SK-N-SH (cell line): ENCODE measurements at regions not wholly inside any gene's neighbourhood (a gene's known extent, or its start where the extent isn't known, plus 50 kb on each side); places are given as distances from the start of the nearest gene placed in this dataset.

Experiments
- CTCF ChIA-PET: fragments of 300-600, 350-600 bp; formaldehyde crosslinking; extraction: SDS; loops from one replicate; lab custom pipeline; 2021; lab: Yijun Ruan, JAX
- POLR2A ChIA-PET: fragments of 350-600 bp; sonication (Branson Sonifier 250); formaldehyde crosslinking; extraction: SDS; loops from one replicate; lab custom pipeline; 2020; ENCODE audit warnings: antibody characterized with exemption, inconsistent platforms; lab: Yijun Ruan, JAX
- DNase-seq: peaks from one replicate; pipeline ENCODE4 v3.0.0; 2012
- H2AFZ ChIP-seq: fragments of 200-600 bp; sonication (generic); 2 replicates; pipeline ENCODE4 v1.8.1; 2016; ENCODE audit warnings: antibody characterized with exemption, mild to moderate bottlenecking, low read depth
- H3F3A ChIP-seq: fragments of 200-600 bp; sonication (generic); replicated peaks from 2 replicates; pipeline ENCODE3; 2016; ENCODE audit warnings: antibody characterized with exemption, mild to moderate bottlenecking; ENCODE audit not compliant: insufficient read depth
- H3K27ac ChIP-seq, 2 experiments: fragments of 200-500 bp in 1 of 2; fragments of 200-600 bp in 1 of 2; sonication (Bioruptor generic) in 1 of 2; sonication (generic), shearing (Covaris generic) in 1 of 2; 2 replicates each; pipeline versions ENCODE4 v1.5.1 to v1.6.1; 2014 to 2016; ENCODE audit warnings: low read depth in 2 of 2, inconsistent platforms in 1 of 2, low read length in 1 of 2, mild to moderate bottlenecking in 1 of 2, mixed read lengths in 1 of 2
- H3K27me3 ChIP-seq: fragments of 200-600 bp; sonication (generic), shearing (Covaris generic); 2 replicates; pipeline ENCODE4 v1.6.1; 2016; ENCODE audit warnings: mixed run types; ENCODE audit not compliant: insufficient read depth
- H3K36me3 ChIP-seq, 2 experiments: fragments of 200-500 bp in 1 of 2; fragments of 200-600 bp in 1 of 2; sonication (Bioruptor generic) in 1 of 2; sonication (generic) in 1 of 2; replicated peaks in 1 of 2; 2 replicates each; pipeline versions ENCODE3 to v1.5.1; 2014 to 2016; ENCODE audit warnings: low read length in 1 of 2, mild to moderate bottlenecking in 1 of 2; ENCODE audit not compliant: insufficient read depth in 2 of 2, control insufficient read depth in 1 of 2
- H3K4me1 ChIP-seq, 2 experiments: fragments of 200-500 bp in 1 of 2; fragments of 200-600 bp in 1 of 2; sonication (Bioruptor generic) in 1 of 2; sonication (generic), shearing (Covaris generic) in 1 of 2; 2 replicates each; pipeline versions ENCODE4 v1.5.1 to v1.6.1; 2014 to 2016; ENCODE audit warnings: low read depth in 1 of 2, low read length in 1 of 2, mixed run types in 1 of 2; ENCODE audit not compliant: insufficient read depth in 2 of 2, control insufficient read depth in 1 of 2
- H3K4me2 ChIP-seq: fragments of 200-600 bp; sonication (generic), shearing (Covaris generic); 2 replicates; pipeline ENCODE4 v1.6.1; 2017; ENCODE audit warnings: mixed run types
- H3K4me3 ChIP-seq, 2 experiments: fragments of 200-500 bp in 1 of 2; fragments of 200-600 bp in 1 of 2; sonication (Bioruptor generic) in 1 of 2; sonication (generic), shearing (Covaris generic) in 1 of 2; 2 replicates each; pipeline versions ENCODE4 v1.5.1 to v1.8.1; 2014 to 2016; ENCODE audit warnings: low read depth in 2 of 2, inconsistent platforms in 1 of 2, low read length in 1 of 2, mild to moderate bottlenecking in 1 of 2, mixed read lengths in 1 of 2, moderate library complexity in 1 of 2
- H3K79me2 ChIP-seq: fragments of 200-600 bp; sonication (generic); 2 replicates; pipeline ENCODE4 v1.8.1; 2017; ENCODE audit warnings: mild to moderate bottlenecking; ENCODE audit not compliant: insufficient read depth
- H3K9ac ChIP-seq: fragments of 200-600 bp; sonication (generic); 2 replicates; pipeline ENCODE4 v1.6.1; 2017; ENCODE audit warnings: mixed run types
- H3K9me2 ChIP-seq: fragments of 200-600 bp; sonication (generic); 2 replicates; pipeline ENCODE4 v1.6.1; 2017; ENCODE audit warnings: mixed run types
- H3K9me3 ChIP-seq: fragments of 200-600 bp; sonication (generic); 2 replicates; pipeline ENCODE4 v1.6.1; 2017; ENCODE audit warnings: mixed run types, mild to moderate bottlenecking, moderate library complexity
- H4K20me1 ChIP-seq: fragments of 200-600 bp; sonication (generic); 2 replicates; pipeline ENCODE4 v1.6.1; 2017; ENCODE audit warnings: mild to moderate bottlenecking, mixed run types; ENCODE audit not compliant: insufficient read depth
- CHD2 ChIP-seq: fragments of 150-350 bp; IDR thresholded peaks from 2 replicates; pipeline ENCODE4 v1.6.1; 2018; ENCODE audit warnings: low read length; ENCODE audit not compliant: partially characterized antibody
- FOXJ3 ChIP-seq: sonication (generic); formaldehyde crosslinking; IDR thresholded peaks from 2 replicates; pipeline ENCODE4 v1.5.1; 2020; ENCODE audit warnings: mild to moderate bottlenecking, missing genetic modification reagents
- FOXM1 ChIP-seq: IDR thresholded peaks from 2 replicates; pipeline ENCODE4 v1.4.0; 2012; ENCODE audit warnings: low read depth, mild to moderate bottlenecking
- GATA2 ChIP-seq: sonication (generic); formaldehyde crosslinking; IDR thresholded peaks from 2 replicates; pipeline ENCODE4 v1.5.0; 2020; ENCODE audit warnings: mild to moderate bottlenecking, missing genetic modification reagents
- MAX ChIP-seq: IDR thresholded peaks from 2 replicates; pipeline ENCODE4 v1.4.0; 2012; ENCODE audit warnings: low read depth
- MEF2A ChIP-seq: IDR thresholded peaks from 2 replicates; pipeline ENCODE4 v1.4.0; 2012; ENCODE audit warnings: low read depth, borderline replicate concordance
- RAD21 ChIP-seq: IDR thresholded peaks from 2 replicates; pipeline ENCODE4 v1.6.1; 2012; ENCODE audit warnings: mild to moderate bottlenecking, low read length
- RCOR1 ChIP-seq: fragments of 150-350 bp; IDR thresholded peaks from 2 replicates; pipeline ENCODE4 v1.6.1; 2017; ENCODE audit warnings: antibody characterized with exemption, low read length
- RFX5 ChIP-seq: IDR thresholded peaks from 2 replicates; pipeline ENCODE4 v1.6.1; 2012; ENCODE audit warnings: mild to moderate bottlenecking, improper control_type of control experiment, low read length
- RXRA ChIP-seq: IDR thresholded peaks from 2 replicates; pipeline ENCODE4 v1.4.0; 2012; ENCODE audit warnings: low read depth, mild to moderate bottlenecking, borderline replicate concordance
- SIN3A ChIP-seq: IDR thresholded peaks from 2 replicates; pipeline ENCODE4 v1.6.1; 2012; ENCODE audit warnings: low read depth, mild to moderate bottlenecking, low read length, moderate library complexity, borderline replicate concordance
- SMC3 ChIP-seq: IDR thresholded peaks from 2 replicates; pipeline ENCODE4 v1.6.1; 2012; ENCODE audit warnings: low read depth, low read length, improper control_type of control experiment
- YY1 ChIP-seq: IDR thresholded peaks from 2 replicates; pipeline ENCODE4 v1.4.0; 2012; ENCODE audit warnings: low read depth, mild to moderate bottlenecking
- WGBS: methylation state at CpG from one replicate; pipeline ENCODE4 v1.1.6; 2017; ENCODE audit warnings: low lambda C conversion rate; 5-methylcytosine and 5-hydroxymethylcytosine counted together
- TF ChIP-seq, protein P1 (sequence below): IDR thresholded peaks from 2 replicates; pipeline ENCODE4 v1.4.0; 2012; ENCODE audit warnings: low read depth, borderline replicate concordance
- TF ChIP-seq, protein P2 (sequence below): IDR thresholded peaks from 2 replicates; pipeline ENCODE4 v1.6.1; 2012; ENCODE audit warnings: mild to moderate bottlenecking, low read depth, low read length, moderate library complexity
- TF ChIP-seq, protein P3 (sequence below): IDR thresholded peaks from 2 replicates; pipeline ENCODE4 v1.4.0; 2012; ENCODE audit warnings: low read depth, borderline replicate concordance

- Histone ChIP-seq H3K36me3 (peaks cover 0 to 4% of the 10 kb centered on the region in 2 experiments), H3K4me1 (no peaks in the 10 kb centered on the region), H3K27me3 (no peaks in the 10 kb centered on the region), H3K4me3 (no peak overlapping the region), H3K9me2 (no peaks in the 10 kb centered on the region), H4K20me1 (no peaks in the 10 kb centered on the region), H3F3A (no peaks in the 10 kb centered on the region), H3K9ac (no peak overlapping the region), H3K9me3 (no peaks in the 10 kb centered on the region), H2AFZ (no peak overlapping the region)
- POLR2A ChIA-PET, result no interaction called here
- no peak for DNase-seq
- no peak for TF ChIP-seq FOXM1
- TF ChIP-seq CHD2, result no peak
- TF ChIP-seq FOXJ3 (CRISPR knock-in tag), result no peak
- TF ChIP-seq RFX5, result no peak
- TF ChIP-seq GATA2 (CRISPR knock-in tag), result no peak
- TF ChIP-seq RXRA, result no peak
- TF ChIP-seq, protein P1, sequence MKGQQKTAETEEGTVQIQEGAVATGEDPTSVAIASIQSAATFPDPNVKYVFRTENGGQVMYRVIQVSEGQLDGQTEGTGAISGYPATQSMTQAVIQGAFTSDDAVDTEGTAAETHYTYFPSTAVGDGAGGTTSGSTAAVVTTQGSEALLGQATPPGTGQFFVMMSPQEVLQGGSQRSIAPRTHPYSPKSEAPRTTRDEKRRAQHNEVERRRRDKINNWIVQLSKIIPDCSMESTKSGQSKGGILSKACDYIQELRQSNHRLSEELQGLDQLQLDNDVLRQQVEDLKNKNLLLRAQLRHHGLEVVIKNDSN, result no peak
- no peak for TF ChIP-seq YY1
- TF ChIP-seq SMC3, result no peak
- no peak for TF ChIP-seq SIN3A
- no peak for TF ChIP-seq RAD21
- TF ChIP-seq, all 33 proteins: peak for 0
- no peak overlapping the region for H3K27ac ChIP-seq
- no peaks in the 10 kb centered on the region for H3K79me2 ChIP-seq
- H3K4me2 ChIP-seq, result no peak overlapping the region
- 52% methylated on average over 3 of the region's 7 CpGs for WGBS
- CTCF ChIA-PET, result no interaction called here
Observed at GRCh38 chr10:2362331-2362730, 625.0 kb upstream of the ADARB2 start.

- H3F3A ChIP-seq, result no peaks in the 10 kb centered on the region
- no peaks in the 10 kb centered on the region for H3K4me1 ChIP-seq
- CTCF ChIA-PET, result no interaction called here
- H4K20me1 ChIP-seq, result no peaks in the 10 kb centered on the region
- peaks cover 0 to 2% of the 10 kb centered on the region in 2 experiments for H3K36me3 ChIP-seq
- H3K4me2 ChIP-seq, result no peak overlapping the region
- POLR2A ChIA-PET, result no interaction called here
- H3K27ac ChIP-seq, result no peak overlapping the region
- WGBS, result 36% methylated on average over 9 of the region's 9 CpGs
- H3K27me3 ChIP-seq, result no peaks in the 10 kb centered on the region
- no peak overlapping the region for H3K4me3 ChIP-seq
- H3K9me2 ChIP-seq, result no peaks in the 10 kb centered on the region
- DNase-seq, result no peak
- H3K79me2 ChIP-seq, result no peaks in the 10 kb centered on the region
- no peak for TF ChIP-seq MAX
- TF ChIP-seq YY1, result no peak
- no peak for TF ChIP-seq FOXJ3 (CRISPR knock-in tag)
- TF ChIP-seq, protein P2, sequence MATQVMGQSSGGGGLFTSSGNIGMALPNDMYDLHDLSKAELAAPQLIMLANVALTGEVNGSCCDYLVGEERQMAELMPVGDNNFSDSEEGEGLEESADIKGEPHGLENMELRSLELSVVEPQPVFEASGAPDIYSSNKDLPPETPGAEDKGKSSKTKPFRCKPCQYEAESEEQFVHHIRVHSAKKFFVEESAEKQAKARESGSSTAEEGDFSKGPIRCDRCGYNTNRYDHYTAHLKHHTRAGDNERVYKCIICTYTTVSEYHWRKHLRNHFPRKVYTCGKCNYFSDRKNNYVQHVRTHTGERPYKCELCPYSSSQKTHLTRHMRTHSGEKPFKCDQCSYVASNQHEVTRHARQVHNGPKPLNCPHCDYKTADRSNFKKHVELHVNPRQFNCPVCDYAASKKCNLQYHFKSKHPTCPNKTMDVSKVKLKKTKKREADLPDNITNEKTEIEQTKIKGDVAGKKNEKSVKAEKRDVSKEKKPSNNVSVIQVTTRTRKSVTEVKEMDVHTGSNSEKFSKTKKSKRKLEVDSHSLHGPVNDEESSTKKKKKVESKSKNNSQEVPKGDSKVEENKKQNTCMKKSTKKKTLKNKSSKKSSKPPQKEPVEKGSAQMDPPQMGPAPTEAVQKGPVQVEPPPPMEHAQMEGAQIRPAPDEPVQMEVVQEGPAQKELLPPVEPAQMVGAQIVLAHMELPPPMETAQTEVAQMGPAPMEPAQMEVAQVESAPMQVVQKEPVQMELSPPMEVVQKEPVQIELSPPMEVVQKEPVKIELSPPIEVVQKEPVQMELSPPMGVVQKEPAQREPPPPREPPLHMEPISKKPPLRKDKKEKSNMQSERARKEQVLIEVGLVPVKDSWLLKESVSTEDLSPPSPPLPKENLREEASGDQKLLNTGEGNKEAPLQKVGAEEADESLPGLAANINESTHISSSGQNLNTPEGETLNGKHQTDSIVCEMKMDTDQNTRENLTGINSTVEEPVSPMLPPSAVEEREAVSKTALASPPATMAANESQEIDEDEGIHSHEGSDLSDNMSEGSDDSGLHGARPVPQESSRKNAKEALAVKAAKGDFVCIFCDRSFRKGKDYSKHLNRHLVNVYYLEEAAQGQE, result no peak
- TF ChIP-seq FOXM1, result no peak
- TF ChIP-seq RAD21, result no peak
- TF ChIP-seq, protein P3, sequence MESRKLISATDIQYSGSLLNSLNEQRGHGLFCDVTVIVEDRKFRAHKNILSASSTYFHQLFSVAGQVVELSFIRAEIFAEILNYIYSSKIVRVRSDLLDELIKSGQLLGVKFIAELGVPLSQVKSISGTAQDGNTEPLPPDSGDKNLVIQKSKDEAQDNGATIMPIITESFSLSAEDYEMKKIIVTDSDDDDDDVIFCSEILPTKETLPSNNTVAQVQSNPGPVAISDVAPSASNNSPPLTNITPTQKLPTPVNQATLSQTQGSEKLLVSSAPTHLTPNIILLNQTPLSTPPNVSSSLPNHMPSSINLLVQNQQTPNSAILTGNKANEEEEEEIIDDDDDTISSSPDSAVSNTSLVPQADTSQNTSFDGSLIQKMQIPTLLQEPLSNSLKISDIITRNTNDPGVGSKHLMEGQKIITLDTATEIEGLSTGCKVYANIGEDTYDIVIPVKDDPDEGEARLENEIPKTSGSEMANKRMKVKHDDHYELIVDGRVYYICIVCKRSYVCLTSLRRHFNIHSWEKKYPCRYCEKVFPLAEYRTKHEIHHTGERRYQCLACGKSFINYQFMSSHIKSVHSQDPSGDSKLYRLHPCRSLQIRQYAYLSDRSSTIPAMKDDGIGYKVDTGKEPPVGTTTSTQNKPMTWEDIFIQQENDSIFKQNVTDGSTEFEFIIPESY, result no peak
- no peak for TF ChIP-seq RCOR1
- TF ChIP-seq MEF2A, result no peak
- TF ChIP-seq GATA2 (CRISPR knock-in tag), result no peak
- no peak for TF ChIP-seq SMC3
- TF ChIP-seq, all 33 proteins: peak for 0
- no peaks in the 10 kb centered on the region for H3K9me3 ChIP-seq
- H2AFZ ChIP-seq, result no peak overlapping the region
- no peak overlapping the region for H3K9ac ChIP-seq
Observed at GRCh38 chr10:2358586-2358985, 621.3 kb upstream of the ADARB2 start.
